ENCODE measurements at regions not wholly inside any gene's neighbourhood (a gene's known extent, or its start where the extent isn't known, plus 50 kb on each side); places are given as distances from the start of the nearest gene placed in this dataset.
A peak's percentile ranks its signal among the peaks of the same experiment; 100 is the strongest.

- Histone ChIP-seq H3K4me1 (peaks cover 0 to 37% (median 0%) of the 10 kb centered on the region in 3 donors), H3K4me3 (no peak overlapping the region), H3K27me3 (no peaks in the 10 kb centered on the region), H3K27ac (no peak overlapping the region), H3K9me3 (no peaks in the 10 kb centered on the region), H3K36me3 (no peaks in the 10 kb centered on the region)
- TF ChIP-seq, protein P1, sequence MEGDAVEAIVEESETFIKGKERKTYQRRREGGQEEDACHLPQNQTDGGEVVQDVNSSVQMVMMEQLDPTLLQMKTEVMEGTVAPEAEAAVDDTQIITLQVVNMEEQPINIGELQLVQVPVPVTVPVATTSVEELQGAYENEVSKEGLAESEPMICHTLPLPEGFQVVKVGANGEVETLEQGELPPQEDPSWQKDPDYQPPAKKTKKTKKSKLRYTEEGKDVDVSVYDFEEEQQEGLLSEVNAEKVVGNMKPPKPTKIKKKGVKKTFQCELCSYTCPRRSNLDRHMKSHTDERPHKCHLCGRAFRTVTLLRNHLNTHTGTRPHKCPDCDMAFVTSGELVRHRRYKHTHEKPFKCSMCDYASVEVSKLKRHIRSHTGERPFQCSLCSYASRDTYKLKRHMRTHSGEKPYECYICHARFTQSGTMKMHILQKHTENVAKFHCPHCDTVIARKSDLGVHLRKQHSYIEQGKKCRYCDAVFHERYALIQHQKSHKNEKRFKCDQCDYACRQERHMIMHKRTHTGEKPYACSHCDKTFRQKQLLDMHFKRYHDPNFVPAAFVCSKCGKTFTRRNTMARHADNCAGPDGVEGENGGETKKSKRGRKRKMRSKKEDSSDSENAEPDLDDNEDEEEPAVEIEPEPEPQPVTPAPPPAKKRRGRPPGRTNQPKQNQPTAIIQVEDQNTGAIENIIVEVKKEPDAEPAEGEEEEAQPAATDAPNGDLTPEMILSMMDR (IDR thresholded peaks at IDR 0.05), result no peak
- TF ChIP-seq EP300 (IDR thresholded peaks at IDR 0.05), result no peak
- TF ChIP-seq POLR2AphosphoS5 (IDR thresholded peaks at IDR 0.05), result no peak
- no peak for TF ChIP-seq POLR2A (IDR thresholded peaks at IDR 0.05)
- no peak for ATAC-seq
- whole genome bisulfite sequencing, 2 donors (ENCODE audit: low coverage in 1 of 2), result 52 to 67% methylated on average over 4 to 8 of the region's 8 CpGs
Observed at GRCh38 chr2:64837925-64838641, 151.1 kb upstream of the SLC1A4 start.

GRCh38 chr2:64838817-64839216 lies 150.4 kb upstream of the SLC1A4 start:
- Histone ChIP-seq H3K27me3 (no peaks in the 10 kb centered on the region), H3K4me1 (peaks cover 0 to 37% (median 0%) of the 10 kb centered on the region in 3 donors), H3K9me3 (no peaks in the 10 kb centered on the region), H3K27ac (no peak overlapping the region), H3K36me3 (no peaks in the 10 kb centered on the region), H3K4me3 (no peak overlapping the region)
- no peak for ATAC-seq
- TF ChIP-seq POLR2AphosphoS5 (IDR thresholded peaks at IDR 0.05) (peak; percentile 33), POLR2A (IDR thresholded peaks at IDR 0.05) (no peak)
- 0 to 80% methylated on average over 1 of the region's 8 CpGs for WGBS, 2 donors (ENCODE audit: low coverage in 1 of 2)

GRCh38 chr2:64839844-64840243 lies 149.4 kb upstream of the SLC1A4 start:
- H3K36me3 ChIP-seq, result no peaks in the 10 kb centered on the region
- H3K27ac ChIP-seq, result peak overlapping the region in 2 of 4 donors; percentile 15 to 20
- ATAC-seq, result peak; percentile 31
- TF ChIP-seq, protein P1 (IDR thresholded peaks at IDR 0.05), result no peak
- no peak for TF ChIP-seq EP300 (IDR thresholded peaks at IDR 0.05)
- 56 to 75% methylated on average over 2 to 5 of the region's 6 CpGs for WGBS, 2 donors (ENCODE audit: low coverage in 1 of 2)
- no peaks in the 10 kb centered on the region for H3K27me3 ChIP-seq
- H3K4me3 ChIP-seq, result no peak overlapping the region
- no peaks in the 10 kb centered on the region for H3K9me3 ChIP-seq
- H3K4me1 ChIP-seq, result peaks cover 0 to 37% (median 0%) of the 10 kb centered on the region in 3 donors

- H3K4me3 ChIP-seq, result no peak overlapping the region
- 40 to 47% methylated on average over 4 of the region's 4 CpGs for WGBS, 2 donors (ENCODE audit: low coverage in 1 of 2)
- peak overlapping the region in 3 of 4 donors; percentile 9 to 35 (median 20) for H3K27ac ChIP-seq
Observed at GRCh38 chr2:64840426-64840881, 148.7 kb upstream of the SLC1A4 start.

DNA sequence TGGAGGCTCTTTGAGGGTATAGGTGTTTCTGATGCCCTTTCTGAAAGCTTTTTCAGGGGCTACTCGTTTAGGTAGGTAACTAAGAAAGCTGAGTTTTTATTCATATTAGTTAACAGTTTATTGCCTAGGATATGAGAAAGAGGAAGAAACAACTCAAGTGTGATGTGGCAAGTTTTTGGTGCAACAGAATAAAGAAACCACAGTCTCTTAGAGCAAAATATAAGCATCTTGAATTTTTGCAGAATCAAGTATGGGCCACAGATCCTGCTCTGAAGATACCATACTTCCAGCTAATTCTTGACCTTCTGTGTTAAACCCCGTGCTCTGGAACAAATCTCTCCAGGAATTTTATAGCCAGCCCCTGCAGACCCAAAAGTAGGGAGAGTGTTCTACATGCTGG lies 147.7 kb upstream of the SLC1A4 start:
- ATAC-seq, result no peak

More at GRCh38 chr2:64840426-64840881, 148.7 kb upstream of the SLC1A4 start:
- Histone ChIP-seq H3K27me3 (no peaks in the 10 kb centered on the region), H3K36me3 (no peaks in the 10 kb centered on the region), H3K4me1 (peaks cover 0 to 39% (median 0%) of the 10 kb centered on the region in 3 donors), H3K9me3 (no peaks in the 10 kb centered on the region)
- TF ChIP-seq POLR2AphosphoS5 (IDR thresholded peaks at IDR 0.05), result peak; percentile 61
- no peak for TF ChIP-seq POLR2A (IDR thresholded peaks at IDR 0.05)
- ATAC-seq, result peak; percentile 59

More for the DNA sequence above, 147.7 kb upstream of the SLC1A4 start:
- Histone ChIP-seq H3K4me3 (no peak overlapping the region), H3K4me1 (peaks cover 0 to 48% (median 0%) of the 10 kb centered on the region in 3 donors), H3K9me3 (no peaks in the 10 kb centered on the region), H3K27ac (peak overlapping the region in 1 of 4 donors; percentile 20), H3K27me3 (no peaks in the 10 kb centered on the region), H3K36me3 (no peaks in the 10 kb centered on the region)
- TF ChIP-seq POLR2AphosphoS5 (IDR thresholded peaks at IDR 0.05) (no peak), POLR2A (IDR thresholded peaks at IDR 0.05) (no peak), EP300 (IDR thresholded peaks at IDR 0.05) (no peak)
- TF ChIP-seq, protein P1 (IDR thresholded peaks at IDR 0.05), result no peak
- WGBS, 2 donors (ENCODE audit: low coverage in 1 of 2), result 60 to 62% methylated on average over 1 to 2 of the region's 2 CpGs
